ENCODE measurements at regions not wholly inside any gene's neighbourhood (a gene's known extent, or its start where the extent isn't known, plus 50 kb on each side); places are given as distances from the start of the nearest gene placed in this dataset.

DNA sequence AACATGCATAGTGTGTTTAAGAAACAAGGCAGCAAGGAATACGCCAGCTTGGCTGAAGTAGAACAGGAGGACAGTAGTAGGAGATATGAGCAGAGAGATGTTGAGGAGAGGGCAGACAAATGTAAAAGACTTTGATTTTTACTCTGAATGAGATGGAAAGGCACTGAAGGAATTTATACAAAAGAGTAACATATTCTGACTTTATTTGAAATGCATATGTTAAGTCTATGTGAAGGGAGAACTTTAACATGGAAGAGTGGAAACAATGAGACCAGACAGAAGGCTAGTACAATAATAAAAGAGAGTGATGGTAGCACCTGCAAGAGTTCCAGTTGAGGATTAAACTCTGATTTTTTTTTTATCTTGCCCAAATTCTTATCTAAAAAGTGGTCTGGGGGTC, 176.2 kb upstream of the CENPE start:
- ATAC-seq (no peak), DNase-seq (ENCODE audit: low read depth, low spot score) (no peak), FAIRE-seq (no peak)
- Histone ChIP-seq H3K4me1 (ENCODE audit: control insufficient read depth, insufficient read depth, low read length) (no peaks in the 10 kb centered on the region), H3K27ac (ENCODE audit: control insufficient read depth, insufficient read depth) (no peak overlapping the region), H4K20me1 (ENCODE audit: control insufficient read depth, insufficient read depth) (no peaks in the 10 kb centered on the region), H3K4me3 (no peak overlapping the region), H3K9me3 (replicated peaks; ENCODE audit: control insufficient read depth, insufficient read depth, low read length) (no peaks in the 10 kb centered on the region), H3K4me2 (ENCODE audit: control insufficient read depth, insufficient read depth) (no peak overlapping the region), H2AFZ (ENCODE audit: control insufficient read depth, low read depth, low read length) (no peak overlapping the region), H3K36me3 (ENCODE audit: control insufficient read depth in 2 of 2, insufficient read depth in 2 of 2, low read length in 1 of 2) (no peaks in the 10 kb centered on the region), H3K79me2 (ENCODE audit: control insufficient read depth, insufficient read depth, low read length) (no peaks in the 10 kb centered on the region), H3K9ac (ENCODE audit: control insufficient read depth, insufficient read depth, low read length) (no peak overlapping the region), H3K27me3 (replicated peaks in 1 of 2; ENCODE audit: control insufficient read depth in 2 of 2, insufficient read depth in 2 of 2, low read length in 1 of 2) (no peaks in the 10 kb centered on the region)
- CTCF ChIA-PET, result no interaction called here
- 0% methylated on average over 1 of the region's 1 CpG for WGBS (ENCODE audit: insufficient coverage, insufficient replicate concordance, low lambda C conversion rate, missing lambda C conversion rate)
- BruUV-seq (replicated peaks), result no TSS peak
- POLR2A ChIA-PET, result no interaction called here
- SMC1A ChIA-PET (ENCODE audit: uncharacterized antibody, unreplicated experiment), result no interaction called here
- intact Hi-C loops (cut with micrococcal nuclease; ENCODE audit: unreplicated experiment) (no loop called here), in situ Hi-C loops (cut with MboI) (no loop called here)
- no peak for TF ChIP-seq EP300 (IDR thresholded peaks at IDR 0.05; ENCODE audit: borderline replicate concordance in 1 of 2, control insufficient read depth in 1 of 2, low read depth in 2 of 2, low read length in 2 of 2)
- TF ChIP-seq SMARCA5 (IDR thresholded peaks at IDR 0.05), result no peak
- TF ChIP-seq, protein P1, sequence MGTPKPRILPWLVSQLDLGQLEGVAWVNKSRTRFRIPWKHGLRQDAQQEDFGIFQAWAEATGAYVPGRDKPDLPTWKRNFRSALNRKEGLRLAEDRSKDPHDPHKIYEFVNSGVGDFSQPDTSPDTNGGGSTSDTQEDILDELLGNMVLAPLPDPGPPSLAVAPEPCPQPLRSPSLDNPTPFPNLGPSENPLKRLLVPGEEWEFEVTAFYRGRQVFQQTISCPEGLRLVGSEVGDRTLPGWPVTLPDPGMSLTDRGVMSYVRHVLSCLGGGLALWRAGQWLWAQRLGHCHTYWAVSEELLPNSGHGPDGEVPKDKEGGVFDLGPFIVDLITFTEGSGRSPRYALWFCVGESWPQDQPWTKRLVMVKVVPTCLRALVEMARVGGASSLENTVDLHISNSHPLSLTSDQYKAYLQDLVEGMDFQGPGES (IDR thresholded peaks at IDR 0.05), result no peak
- no peak for TF ChIP-seq SP1 (IDR thresholded peaks at IDR 0.05; ENCODE audit: low read depth, low read length)
- no peak for TF ChIP-seq KLF5 (IDR thresholded peaks at IDR 0.05; ENCODE audit: partially characterized antibody)
- no peak for TF ChIP-seq MTA3 (IDR thresholded peaks at IDR 0.05; ENCODE audit: borderline replicate concordance, low read length)
- no peak for TF ChIP-seq CBFB (IDR thresholded peaks at IDR 0.05; ENCODE audit: low read depth)
- TF ChIP-seq, protein P2, sequence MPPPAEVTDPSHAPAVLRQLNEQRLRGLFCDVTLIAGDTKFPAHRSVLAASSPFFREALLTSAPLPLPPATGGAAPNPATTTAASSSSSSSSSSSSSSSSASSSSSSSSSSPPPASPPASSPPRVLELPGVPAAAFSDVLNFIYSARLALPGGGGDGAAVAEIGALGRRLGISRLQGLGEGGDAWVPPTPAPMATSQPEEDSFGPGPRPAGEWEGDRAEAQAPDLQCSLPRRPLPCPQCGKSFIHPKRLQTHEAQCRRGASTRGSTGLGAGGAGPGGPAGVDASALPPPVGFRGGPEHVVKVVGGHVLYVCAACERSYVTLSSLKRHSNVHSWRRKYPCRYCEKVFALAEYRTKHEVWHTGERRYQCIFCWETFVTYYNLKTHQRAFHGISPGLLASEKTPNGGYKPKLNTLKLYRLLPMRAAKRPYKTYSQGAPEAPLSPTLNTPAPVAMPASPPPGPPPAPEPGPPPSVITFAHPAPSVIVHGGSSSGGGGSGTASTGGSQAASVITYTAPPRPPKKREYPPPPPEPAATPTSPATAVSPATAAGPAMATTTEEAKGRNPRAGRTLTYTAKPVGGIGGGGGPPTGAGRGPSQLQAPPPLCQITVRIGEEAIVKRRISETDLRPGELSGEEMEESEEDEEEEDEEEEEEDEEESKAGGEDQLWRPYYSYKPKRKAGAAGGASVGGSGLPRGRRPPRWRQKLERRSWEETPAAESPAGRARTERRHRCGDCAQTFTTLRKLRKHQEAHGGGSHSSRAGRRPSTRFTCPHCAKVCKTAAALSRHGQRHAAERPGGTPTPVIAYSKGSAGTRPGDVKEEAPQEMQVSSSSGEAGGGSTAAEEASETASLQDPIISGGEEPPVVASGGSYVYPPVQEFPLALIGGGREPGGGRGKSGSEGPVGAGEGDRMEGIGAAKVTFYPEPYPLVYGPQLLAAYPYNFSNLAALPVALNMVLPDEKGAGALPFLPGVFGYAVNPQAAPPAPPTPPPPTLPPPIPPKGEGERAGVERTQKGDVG (CRISPR knock-in tag; IDR thresholded peaks at IDR 0.05), result no peak
- no peak for TF ChIP-seq NBN (IDR thresholded peaks at IDR 0.05)
- no peak for TF ChIP-seq ATF7 (IDR thresholded peaks at IDR 0.05; ENCODE audit: low read depth)
- TF ChIP-seq, protein P3, sequence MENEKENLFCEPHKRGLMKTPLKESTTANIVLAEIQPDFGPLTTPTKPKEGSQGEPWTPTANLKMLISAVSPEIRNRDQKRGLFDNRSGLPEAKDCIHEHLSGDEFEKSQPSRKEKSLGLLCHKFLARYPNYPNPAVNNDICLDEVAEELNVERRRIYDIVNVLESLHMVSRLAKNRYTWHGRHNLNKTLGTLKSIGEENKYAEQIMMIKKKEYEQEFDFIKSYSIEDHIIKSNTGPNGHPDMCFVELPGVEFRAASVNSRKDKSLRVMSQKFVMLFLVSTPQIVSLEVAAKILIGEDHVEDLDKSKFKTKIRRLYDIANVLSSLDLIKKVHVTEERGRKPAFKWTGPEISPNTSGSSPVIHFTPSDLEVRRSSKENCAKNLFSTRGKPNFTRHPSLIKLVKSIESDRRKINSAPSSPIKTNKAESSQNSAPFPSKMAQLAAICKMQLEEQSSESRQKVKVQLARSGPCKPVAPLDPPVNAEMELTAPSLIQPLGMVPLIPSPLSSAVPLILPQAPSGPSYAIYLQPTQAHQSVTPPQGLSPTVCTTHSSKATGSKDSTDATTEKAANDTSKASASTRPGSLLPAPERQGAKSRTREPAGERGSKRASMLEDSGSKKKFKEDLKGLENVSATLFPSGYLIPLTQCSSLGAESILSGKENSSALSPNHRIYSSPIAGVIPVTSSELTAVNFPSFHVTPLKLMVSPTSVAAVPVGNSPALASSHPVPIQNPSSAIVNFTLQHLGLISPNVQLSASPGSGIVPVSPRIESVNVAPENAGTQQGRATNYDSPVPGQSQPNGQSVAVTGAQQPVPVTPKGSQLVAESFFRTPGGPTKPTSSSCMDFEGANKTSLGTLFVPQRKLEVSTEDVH (IDR thresholded peaks at IDR 0.05; ENCODE audit: low read depth, partially characterized antibody), result no peak
- TF ChIP-seq, protein P4, sequence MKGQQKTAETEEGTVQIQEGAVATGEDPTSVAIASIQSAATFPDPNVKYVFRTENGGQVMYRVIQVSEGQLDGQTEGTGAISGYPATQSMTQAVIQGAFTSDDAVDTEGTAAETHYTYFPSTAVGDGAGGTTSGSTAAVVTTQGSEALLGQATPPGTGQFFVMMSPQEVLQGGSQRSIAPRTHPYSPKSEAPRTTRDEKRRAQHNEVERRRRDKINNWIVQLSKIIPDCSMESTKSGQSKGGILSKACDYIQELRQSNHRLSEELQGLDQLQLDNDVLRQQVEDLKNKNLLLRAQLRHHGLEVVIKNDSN (IDR thresholded peaks at IDR 0.05; ENCODE audit: borderline replicate concordance, extremely low read length, insufficient read depth, low read depth, low read length), result no peak
- no peak for TF ChIP-seq TCF3 (IDR thresholded peaks at IDR 0.05; ENCODE audit: borderline replicate concordance, insufficient read depth, low read depth, low read length)
- TF ChIP-seq ZBED1 (IDR thresholded peaks at IDR 0.05; ENCODE audit: borderline replicate concordance), result no peak
- RAD21 ChIA-PET (ENCODE audit: unreplicated experiment), result no interaction called here

All from GM12878 (cell line).